Uterus (tissue), 3 donors: ENCODE measurements at regions not wholly inside any gene's neighbourhood (a gene's known extent, or its start where the extent isn't known, plus 50 kb on each side); places are given as distances from the start of the nearest gene placed in this dataset.
"Not testable (repeated sequence)": the region's sequence is repeated elsewhere in the genome, so short reads cannot be mapped to it uniquely, and the experiment has no call there.

Experiments used
- DNase-seq, 2 donors: peaks; one replicate each; pipeline ENCODE4 v3.0.0-alpha.2; 2019 to 2020
- H3K27ac ChIP-seq, 2 donors: fragments of 200-600 bp; sonication (generic); 1 replicate in 1 of 2; 2 replicates in 1 of 2; pipeline ENCODE4 v1.5.1; 2016 to 2018
- H3K27me3 ChIP-seq, 2 donors: fragments of 200-600 bp; sonication (generic); one replicate each; pipeline ENCODE4 v1.5.1; 2018 to 2019; ENCODE audit warnings: control low read depth in 1 of 2
- H3K36me3 ChIP-seq, 2 donors: fragments of 200-600 bp; sonication (generic); one replicate each; pipeline ENCODE4 v1.5.1; 2019; ENCODE audit warnings: control low read depth in 1 of 2
- H3K4me1 ChIP-seq, 2 donors: fragments of 200-600 bp; sonication (generic); one replicate each; pipeline ENCODE4 v1.5.1; 2018 to 2019; ENCODE audit warnings: control low read depth in 1 of 2
- H3K4me3 ChIP-seq, 2 donors: fragments of 200-600 bp; sonication (generic); 1 replicate in 1 of 2; 2 replicates in 1 of 2; pipeline ENCODE4 v1.5.1; 2018 to 2019; ENCODE audit warnings: mild to moderate bottlenecking in 1 of 2
- H3K9me3 ChIP-seq, 2 donors: fragments of 200-600 bp; sonication (generic); one replicate each; pipeline ENCODE4 v1.5.1; 2019; ENCODE audit warnings: control low read depth in 1 of 2
- POLR2A ChIP-seq, 2 donors: fragments of 450-650 bp; IDR thresholded peaks; one replicate each; pipeline ENCODE4 v1.6.1; 2016; ENCODE audit warnings: antibody characterized with exemption in 2 of 2, mild to moderate bottlenecking in 1 of 2, moderate library complexity in 1 of 2
- intact Hi-C: fragments of 100-400 bp; cut with DNase I; formaldehyde crosslinking; loops from one replicate; pipeline ENCODE4 v1.15.1; 2023; ENCODE audit warnings: low total_unique reads
- TF ChIP-seq, protein P1 (sequence below), 4 experiments: fragments of 200-600 bp in 2 of 4; fragments of 450-650 bp in 2 of 4; sonication (generic) in 2 of 4; IDR thresholded peaks; one replicate each; pipeline ENCODE4 v1.5.1; 2016 to 2019; ENCODE audit warnings: antibody characterized with exemption in 4 of 4, mild to moderate bottlenecking in 2 of 4, moderate library complexity in 1 of 4
- donor health status: DM: yes; HTN: yes; CAD: no.

DNA sequence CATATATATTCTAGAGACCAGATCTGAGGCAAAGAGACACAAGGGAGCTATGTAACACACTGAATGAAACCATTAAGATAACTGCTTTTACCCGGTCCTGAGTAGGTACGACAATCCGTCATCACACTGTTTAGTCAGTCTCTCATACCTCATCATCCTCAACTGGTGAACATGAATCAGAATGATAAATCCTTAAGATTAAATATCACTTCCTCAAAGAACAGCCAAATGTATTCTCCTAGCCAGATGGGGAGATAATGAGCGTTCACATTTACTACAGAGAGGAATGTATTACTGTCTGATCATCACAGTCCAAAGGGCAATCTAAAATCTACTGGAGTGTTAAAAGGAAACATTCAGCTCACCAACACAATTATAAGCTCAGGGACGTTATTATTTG, 319.4 kb upstream of the STAC start:
- H3K9me3 ChIP-seq = no peaks in the 10 kb centered on the region
- no peak overlapping the region for H3K27ac ChIP-seq
- H3K4me3 ChIP-seq = no peak overlapping the region
- H3K4me1 ChIP-seq = no peaks in the 10 kb centered on the region
- DNase-seq = no peak
- no peak for TF ChIP-seq POLR2A (IDR thresholded peaks at IDR 0.05)
- TF ChIP-seq, protein P1, sequence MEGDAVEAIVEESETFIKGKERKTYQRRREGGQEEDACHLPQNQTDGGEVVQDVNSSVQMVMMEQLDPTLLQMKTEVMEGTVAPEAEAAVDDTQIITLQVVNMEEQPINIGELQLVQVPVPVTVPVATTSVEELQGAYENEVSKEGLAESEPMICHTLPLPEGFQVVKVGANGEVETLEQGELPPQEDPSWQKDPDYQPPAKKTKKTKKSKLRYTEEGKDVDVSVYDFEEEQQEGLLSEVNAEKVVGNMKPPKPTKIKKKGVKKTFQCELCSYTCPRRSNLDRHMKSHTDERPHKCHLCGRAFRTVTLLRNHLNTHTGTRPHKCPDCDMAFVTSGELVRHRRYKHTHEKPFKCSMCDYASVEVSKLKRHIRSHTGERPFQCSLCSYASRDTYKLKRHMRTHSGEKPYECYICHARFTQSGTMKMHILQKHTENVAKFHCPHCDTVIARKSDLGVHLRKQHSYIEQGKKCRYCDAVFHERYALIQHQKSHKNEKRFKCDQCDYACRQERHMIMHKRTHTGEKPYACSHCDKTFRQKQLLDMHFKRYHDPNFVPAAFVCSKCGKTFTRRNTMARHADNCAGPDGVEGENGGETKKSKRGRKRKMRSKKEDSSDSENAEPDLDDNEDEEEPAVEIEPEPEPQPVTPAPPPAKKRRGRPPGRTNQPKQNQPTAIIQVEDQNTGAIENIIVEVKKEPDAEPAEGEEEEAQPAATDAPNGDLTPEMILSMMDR (IDR thresholded peaks at IDR 0.05) = no peak
- no peaks in the 10 kb centered on the region for H3K36me3 ChIP-seq
- no peaks in the 10 kb centered on the region for H3K27me3 ChIP-seq
- intact Hi-C loops = no loop called here

DNA sequence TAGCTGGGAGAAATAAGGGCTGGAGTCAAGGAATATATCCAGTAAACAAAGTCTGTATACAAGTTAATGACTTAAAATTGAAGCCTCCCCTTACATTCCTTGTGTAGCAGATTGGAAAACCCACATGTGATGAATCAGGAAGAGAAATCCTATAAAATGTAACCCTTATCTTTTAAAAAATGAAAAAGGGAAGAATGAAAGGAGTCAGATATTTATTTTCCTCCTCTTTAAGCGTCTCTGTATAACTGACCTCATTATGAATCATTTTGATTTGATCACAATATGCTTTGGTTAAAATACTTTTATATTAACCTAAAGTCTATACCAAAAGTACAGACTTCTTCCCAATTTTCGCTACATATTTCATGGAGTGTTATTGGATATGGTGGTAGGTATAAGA, 316.3 kb upstream of the STAC start:
- H3K4me3 ChIP-seq = no peak overlapping the region
- no peak for DNase-seq
- intact Hi-C loops = no loop called here
- H3K9me3 ChIP-seq = no peaks in the 10 kb centered on the region
- H3K36me3 ChIP-seq = no peaks in the 10 kb centered on the region
- H3K27me3 ChIP-seq = no peaks in the 10 kb centered on the region
- TF ChIP-seq, protein P1 (IDR thresholded peaks at IDR 0.05) = no peak
- no peak for TF ChIP-seq POLR2A (IDR thresholded peaks at IDR 0.05)
- no peaks in the 10 kb centered on the region for H3K4me1 ChIP-seq
- no peak overlapping the region for H3K27ac ChIP-seq

DNA sequence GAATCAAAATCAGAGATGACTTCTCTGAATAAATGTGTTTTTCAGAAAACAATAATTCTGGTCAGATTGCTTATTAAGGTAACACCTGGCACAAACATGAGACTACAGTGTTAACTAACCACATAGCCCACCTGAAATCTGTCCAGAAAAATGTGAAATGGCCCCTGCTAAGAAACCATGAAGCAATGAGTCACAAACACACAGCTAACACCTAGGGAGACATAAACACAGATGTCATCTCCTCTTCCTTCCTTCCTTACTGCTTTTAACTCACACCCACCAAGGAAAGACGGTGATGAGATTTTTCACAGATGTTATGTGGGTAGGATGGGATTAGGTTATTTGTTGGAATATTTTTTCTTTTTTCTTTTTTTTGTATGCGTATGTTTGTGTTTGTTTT, 315.0 kb upstream of the STAC start:
- Histone ChIP-seq H3K4me3 (no peak overlapping the region), H3K27ac (no peak overlapping the region), H3K4me1 (no peaks in the 10 kb centered on the region), H3K36me3 (no peaks in the 10 kb centered on the region), H3K27me3 (no peaks in the 10 kb centered on the region), H3K9me3 (no peaks in the 10 kb centered on the region)
- intact Hi-C loops = no loop called here
- TF ChIP-seq, protein P1 (IDR thresholded peaks at IDR 0.05) = no peak
- TF ChIP-seq POLR2A (IDR thresholded peaks at IDR 0.05) = no peak
- no peak for DNase-seq

DNA sequence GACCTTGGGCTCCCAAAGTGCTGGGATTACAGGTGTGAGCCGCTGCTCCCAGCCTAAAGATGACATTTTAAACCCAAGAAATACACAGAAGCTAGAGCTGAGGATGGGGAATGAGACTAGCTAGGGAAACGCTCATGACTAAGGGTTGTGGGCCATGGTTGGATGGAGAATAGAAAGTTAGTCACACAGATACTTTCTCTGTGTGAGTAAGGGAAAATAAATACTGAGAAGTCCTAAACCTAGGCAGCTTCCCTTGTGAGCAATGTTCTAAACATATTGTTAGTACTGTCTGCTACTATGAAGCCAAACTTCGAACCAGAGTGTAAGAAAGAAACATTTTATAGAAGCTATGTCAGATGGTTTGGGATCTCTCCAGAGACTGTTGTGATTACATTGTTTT, 304.8 kb upstream of the STAC start:
- TF ChIP-seq, protein P1 (IDR thresholded peaks at IDR 0.05) = no peak
- no peak for TF ChIP-seq POLR2A (IDR thresholded peaks at IDR 0.05)
- DNase-seq = no peak
- no peaks in the 10 kb centered on the region for H3K9me3 ChIP-seq
- no peaks in the 10 kb centered on the region for H3K4me1 ChIP-seq
- no peak overlapping the region for H3K4me3 ChIP-seq
- intact Hi-C loops = no loop called here
- no peaks in the 10 kb centered on the region for H3K36me3 ChIP-seq
- H3K27ac ChIP-seq = no peak overlapping the region
- H3K27me3 ChIP-seq = no peaks in the 10 kb centered on the region

DNA sequence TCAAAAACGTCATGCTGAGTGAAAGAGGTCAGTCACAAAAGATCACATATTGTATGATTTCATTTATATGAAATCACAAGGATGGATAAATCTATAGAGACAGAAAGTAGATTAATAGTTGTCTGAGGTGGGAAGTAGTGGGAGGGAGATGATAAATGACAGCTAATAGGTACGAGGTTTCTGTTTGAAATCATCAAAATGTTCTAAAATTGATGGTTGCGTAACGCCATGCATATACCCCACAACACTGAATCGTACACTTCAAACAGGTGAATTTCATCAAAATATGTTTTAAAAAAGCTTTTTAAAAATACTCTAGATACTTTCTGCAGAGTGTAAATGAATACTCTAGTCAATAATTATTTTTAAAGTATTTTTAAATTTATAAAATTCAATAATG, 303.0 kb upstream of the STAC start:
- Histone ChIP-seq H3K27me3 (no peaks in the 10 kb centered on the region), H3K4me3 (no peak overlapping the region), H3K27ac (no peak overlapping the region), H3K4me1 (no peaks in the 10 kb centered on the region), H3K9me3 (no peaks in the 10 kb centered on the region), H3K36me3 (no peaks in the 10 kb centered on the region)
- TF ChIP-seq POLR2A (IDR thresholded peaks at IDR 0.05) = no peak
- DNase-seq = no peak
- intact Hi-C loops = no loop called here

DNA sequence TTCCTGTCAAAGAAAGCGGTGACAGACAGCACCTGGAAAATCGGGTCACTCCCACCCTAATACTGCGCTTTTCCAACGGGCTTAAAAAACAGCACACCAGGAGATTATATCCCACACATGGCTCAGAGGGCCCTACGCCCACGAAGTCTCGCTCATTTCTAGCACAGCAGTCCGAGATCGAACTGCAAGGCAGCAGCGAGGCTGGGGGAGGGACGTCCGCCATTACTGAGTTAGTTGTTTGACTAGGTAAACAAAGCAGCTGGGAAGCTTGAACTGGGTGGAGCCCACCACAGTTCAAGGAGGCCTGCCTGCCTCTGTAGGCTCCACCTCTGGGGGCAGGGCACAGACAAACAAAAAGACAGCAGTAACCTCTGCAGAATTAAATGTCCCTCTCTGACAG, 297.3 kb upstream of the STAC start:
- intact Hi-C loops, H3K27ac ChIP-seq, H3K27me3 ChIP-seq, H3K4me3 ChIP-seq, H3K4me1 ChIP-seq, H3K36me3 ChIP-seq, DNase-seq, H3K9me3 ChIP-seq: not testable (repeated sequence)
